ENCODE measurements at regions not wholly inside any gene's neighbourhood (a gene's known extent, or its start where the extent isn't known, plus 50 kb on each side); places are given as distances from the start of the nearest gene placed in this dataset.

GRCh38 chr3:8311321-8311720, 190.3 kb upstream of the LMCD1 start:
- TF ChIP-seq POLR2A (IDR thresholded peaks at IDR 0.05; ENCODE audit: low read depth, low read length) (no peak), TAF1 (IDR thresholded peaks at IDR 0.05; ENCODE audit: low read depth, low read length) (no peak), PAX5 (IDR thresholded peaks at IDR 0.05; ENCODE audit: insufficient read depth, low read length, severe bottlenecking) (no peak), POU2F2 (IDR thresholded peaks at IDR 0.05; ENCODE audit: low read depth, low read length) (no peak), POLR2AphosphoS5 (IDR thresholded peaks at IDR 0.05; ENCODE audit: low read depth, low read length) (no peak), SPI1 (IDR thresholded peaks at IDR 0.05; ENCODE audit: low read depth, low read length) (no peak)

All from GM12891 (cell line).